HG03571 (cell line): ENCODE measurements at regions not wholly inside any gene's neighbourhood (a gene's known extent, or its start where the extent isn't known, plus 50 kb on each side); places are given as distances from the start of the nearest gene placed in this dataset.

ENCODE experiments used
- ATAC-seq: cut with Tn5 transposase; IDR thresholded peaks from one replicate; pipeline ENCODE4 v1.9.1; 2021; ENCODE audit not compliant: unreplicated experiment

GRCh38 chr12:114901316-114901715, 217.3 kb upstream of the TBX3 start:
- ATAC-seq, result no peak

GRCh38 chr12:114898159-114898558, 214.2 kb upstream of the TBX3 start:
- no peak for ATAC-seq

- ATAC-seq, result no peak
Measured at GRCh38 chr12:114895827-114896226, 211.9 kb upstream of the TBX3 start.

- no peak for ATAC-seq
Measured at GRCh38 chr12:114895081-114895480, 211.1 kb upstream of the TBX3 start.

GRCh38 chr12:114894076-114894475, 210.1 kb upstream of the TBX3 start:
- no peak for ATAC-seq

GRCh38 chr12:114888928-114889584, 205.1 kb upstream of the TBX3 start:
- no peak for ATAC-seq

GRCh38 chr12:114888448-114888847, 204.5 kb upstream of the TBX3 start:
- no peak for ATAC-seq

- no peak for ATAC-seq
Measured at GRCh38 chr12:114885501-114885900, 201.5 kb upstream of the TBX3 start.

- no peak for ATAC-seq
Measured at GRCh38 chr12:114884575-114884974, 200.6 kb upstream of the TBX3 start.

GRCh38 chr12:114882083-114882482, 198.1 kb upstream of the TBX3 start:
- ATAC-seq, result no peak

- ATAC-seq, result no peak
Measured at GRCh38 chr12:114879354-114879753, 195.4 kb upstream of the TBX3 start.

- ATAC-seq, result no peak
Measured at GRCh38 chr12:114878781-114879180, 194.8 kb upstream of the TBX3 start.

- ATAC-seq, result no peak
Measured at GRCh38 chr12:114876968-114877680, 193.1 kb upstream of the TBX3 start.

- no peak for ATAC-seq
Measured at GRCh38 chr12:114875313-114875712, 191.3 kb upstream of the TBX3 start.

GRCh38 chr12:114873656-114874055, 189.7 kb upstream of the TBX3 start:
- ATAC-seq, result no peak

GRCh38 chr12:114868995-114869834, 185.2 kb upstream of the TBX3 start:
- no peak for ATAC-seq

- ATAC-seq, result no peak
Measured at GRCh38 chr12:114866331-114866730, 182.4 kb upstream of the TBX3 start.

- no peak for ATAC-seq
Measured at GRCh38 chr12:114864837-114865551, 181.0 kb upstream of the TBX3 start.

- ATAC-seq, result no peak
Measured at GRCh38 chr12:114863911-114864310, 179.9 kb upstream of the TBX3 start.

GRCh38 chr12:114860969-114861368, 177.0 kb upstream of the TBX3 start:
- no peak for ATAC-seq
